ENCODE measurements at regions not wholly inside any gene's neighbourhood (a gene's known extent, or its start where the extent isn't known, plus 50 kb on each side); places are given as distances from the start of the nearest gene placed in this dataset.

DNA sequence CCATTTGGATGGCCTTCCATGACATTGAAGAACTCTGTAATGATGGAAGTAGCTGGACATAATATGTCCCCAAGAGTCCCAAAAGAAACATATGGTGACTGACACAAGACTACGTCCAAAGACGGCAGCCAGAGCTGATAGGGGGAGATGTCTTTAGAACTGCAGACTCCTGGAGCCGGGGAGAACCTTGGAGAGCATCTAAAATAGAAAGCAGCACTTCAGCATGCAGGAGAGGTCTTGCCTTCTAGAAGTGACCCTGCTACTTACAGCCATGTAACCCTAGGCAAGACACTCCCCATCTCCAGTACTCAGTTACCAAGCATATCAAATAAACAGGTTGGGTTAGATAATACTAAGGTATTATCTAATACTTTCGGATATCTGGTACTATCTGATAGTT, 143.8 kb upstream of the BCL6 start:
- ChIA-PET SMC1A (ENCODE audit: uncharacterized antibody, unreplicated experiment) (no interaction called here), POLR2A (no interaction called here), RAD21 (ENCODE audit: unreplicated experiment) (no interaction called here), CTCF (interaction anchor here (0.5 to 1.0 kb wide), 2 partner anchors 142 to 148 kb away, joined by 3 to 4 read pairs; no protein-coding TSS in a partner anchor)
- no peak overlapping the region for H3K9ac ChIP-seq (ENCODE audit: control insufficient read depth, insufficient read depth, low read length)
- H3K9me3 ChIP-seq (replicated peaks; ENCODE audit: control insufficient read depth, insufficient read depth, low read length): no peaks in the 10 kb centered on the region
- H3K36me3 ChIP-seq (ENCODE audit: control insufficient read depth in 2 of 2, insufficient read depth in 2 of 2, low read length in 1 of 2): no peaks in the 10 kb centered on the region
- no peaks in the 10 kb centered on the region for H3K79me2 ChIP-seq (ENCODE audit: control insufficient read depth, insufficient read depth, low read length)
- DNase-seq (ENCODE audit: low read depth, low spot score): no peak
- in situ Hi-C loops (cut with MboI) (no loop called here), intact Hi-C loops (cut with micrococcal nuclease; ENCODE audit: unreplicated experiment) (no loop called here)
- no peak overlapping the region for H3K4me2 ChIP-seq (ENCODE audit: control insufficient read depth, insufficient read depth)
- no peak for ATAC-seq
- H3K4me1 ChIP-seq (ENCODE audit: control insufficient read depth, insufficient read depth, low read length): peaks cover 3% of the 10 kb centered on the region; the same call in 1 of the 2 replicates
- TF ChIP-seq, protein P1, sequence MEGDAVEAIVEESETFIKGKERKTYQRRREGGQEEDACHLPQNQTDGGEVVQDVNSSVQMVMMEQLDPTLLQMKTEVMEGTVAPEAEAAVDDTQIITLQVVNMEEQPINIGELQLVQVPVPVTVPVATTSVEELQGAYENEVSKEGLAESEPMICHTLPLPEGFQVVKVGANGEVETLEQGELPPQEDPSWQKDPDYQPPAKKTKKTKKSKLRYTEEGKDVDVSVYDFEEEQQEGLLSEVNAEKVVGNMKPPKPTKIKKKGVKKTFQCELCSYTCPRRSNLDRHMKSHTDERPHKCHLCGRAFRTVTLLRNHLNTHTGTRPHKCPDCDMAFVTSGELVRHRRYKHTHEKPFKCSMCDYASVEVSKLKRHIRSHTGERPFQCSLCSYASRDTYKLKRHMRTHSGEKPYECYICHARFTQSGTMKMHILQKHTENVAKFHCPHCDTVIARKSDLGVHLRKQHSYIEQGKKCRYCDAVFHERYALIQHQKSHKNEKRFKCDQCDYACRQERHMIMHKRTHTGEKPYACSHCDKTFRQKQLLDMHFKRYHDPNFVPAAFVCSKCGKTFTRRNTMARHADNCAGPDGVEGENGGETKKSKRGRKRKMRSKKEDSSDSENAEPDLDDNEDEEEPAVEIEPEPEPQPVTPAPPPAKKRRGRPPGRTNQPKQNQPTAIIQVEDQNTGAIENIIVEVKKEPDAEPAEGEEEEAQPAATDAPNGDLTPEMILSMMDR (IDR thresholded peaks at IDR 0.05 in 2 of 3, conservative IDR thresholded peaks at IDR 0.05 in 1 of 3; ENCODE audit: control insufficient read depth in 2 of 3, extremely low read depth in 1 of 3, insufficient read depth in 1 of 3, low read depth in 3 of 3, low read length in 3 of 3): no peak
- TF ChIP-seq ZNF592 (IDR thresholded peaks at IDR 0.05) (no peak), CHD4 (IDR thresholded peaks at IDR 0.05) (no peak)
- H3K4me3 ChIP-seq: no peak overlapping the region
- no peak overlapping the region for H3K27ac ChIP-seq (ENCODE audit: control insufficient read depth, insufficient read depth)
- WGBS (ENCODE audit: insufficient coverage, insufficient replicate concordance, low lambda C conversion rate, missing lambda C conversion rate): 70% methylated on average over 4 of the region's 4 CpGs
- no peak for FAIRE-seq
- H4K20me1 ChIP-seq (ENCODE audit: control insufficient read depth, insufficient read depth): no peaks in the 10 kb centered on the region
- BruUV-seq (replicated peaks): no TSS peak
- no peaks in the 10 kb centered on the region for H3K27me3 ChIP-seq (replicated peaks in 1 of 2; ENCODE audit: control insufficient read depth in 2 of 2, insufficient read depth in 2 of 2, low read length in 1 of 2)
- H2AFZ ChIP-seq (ENCODE audit: control insufficient read depth, low read depth, low read length): no peak overlapping the region
